ENCODE measurements at regions not wholly inside any gene's neighbourhood (a gene's known extent, or its start where the extent isn't known, plus 50 kb on each side); places are given as distances from the start of the nearest gene placed in this dataset.

DNA sequence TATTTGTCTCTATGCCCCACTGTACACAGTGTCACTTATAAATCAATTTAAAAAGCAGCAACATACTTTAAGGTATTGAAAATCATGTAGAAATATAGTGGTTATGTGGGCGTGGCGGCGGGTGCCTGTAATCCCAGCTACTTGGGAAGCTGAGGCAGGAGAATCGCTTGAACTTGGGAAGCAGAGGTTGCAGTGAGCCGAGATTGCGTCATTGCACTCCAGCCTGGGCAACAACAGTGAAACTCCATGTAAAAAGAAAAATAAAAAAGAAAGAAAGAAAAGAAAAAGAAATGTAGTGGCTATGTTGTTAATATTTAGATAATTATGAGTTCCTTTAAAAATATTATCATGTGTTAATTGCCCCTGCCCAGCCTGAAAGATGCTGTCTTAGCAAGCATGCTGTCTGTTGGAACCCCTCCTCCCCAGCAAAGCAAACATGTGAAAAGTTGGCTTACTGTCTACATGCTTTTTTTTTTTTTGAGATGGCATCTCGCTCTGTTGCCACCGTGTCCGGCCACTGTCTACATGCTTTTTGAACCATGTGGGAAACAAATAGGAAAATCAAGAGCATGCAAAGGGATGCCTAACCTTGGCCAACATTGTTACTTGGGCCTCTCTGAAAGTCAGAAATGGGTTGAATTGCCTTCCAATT lies 151.4 kb upstream of the TSHZ2 start:
- no peak overlapping the region for H3K4me3 ChIP-seq (replicated peaks in 1 of 3; ENCODE audit: insufficient read depth in 1 of 3, low read depth in 2 of 3, low read length in 3 of 3)
- intact Hi-C loops (cut with micrococcal nuclease; ENCODE audit: unreplicated experiment) (no loop called here), in situ Hi-C loops (cut with HindIII; ENCODE audit: extremely low pct_ligation_motif_present, low pct_unique_long_range_greater_than_20kb) (no loop called here)
- H3K4me2 ChIP-seq (ENCODE audit: low read depth, low read length), result no peak overlapping the region
- DNase-seq (ENCODE audit: low spot score) (no peak), FAIRE-seq (no peak), ATAC-seq (no peak)
- H3K36me3 ChIP-seq (replicated peaks in 1 of 2; ENCODE audit: control insufficient read depth in 1 of 2, insufficient read depth in 2 of 2, low read length in 2 of 2), result no peaks in the 10 kb centered on the region
- peaks cover 4% of the 10 kb centered on the region; the same call in 1 of the 2 replicates for H3K9me3 ChIP-seq (ENCODE audit: low read length)
- no peak overlapping the region for H3K27ac ChIP-seq (ENCODE audit: extremely low read length, insufficient read depth, low read length)
- no peaks in the 10 kb centered on the region for H4K20me1 ChIP-seq (ENCODE audit: insufficient read depth, low read length)
- no peak overlapping the region for H3K9ac ChIP-seq (ENCODE audit: insufficient read depth, low read depth, low read length)
- TF ChIP-seq SRSF1 (optimal IDR thresholded peaks at IDR 0.05; ENCODE audit: low read depth, low read length) (no peak), ATF7 (IDR thresholded peaks at IDR 0.05) (peak; percentile 86), ATF7 (CRISPR knock-in tag; IDR thresholded peaks at IDR 0.05) (no peak)
- no peak overlapping the region for H2AFZ ChIP-seq (ENCODE audit: low read length)
- no peaks in the 10 kb centered on the region for H3K4me1 ChIP-seq (ENCODE audit: insufficient read depth, low read length)
- 19% methylated on average over 9 of the region's 9 CpGs for WGBS (ENCODE audit: low lambda C conversion rate)
- CTCF ChIA-PET (ENCODE audit: low intra/inter-chr PET ratio, low total read pairs), result no interaction called here
- POLR2A ChIA-PET, result no interaction called here
- H3K27me3 ChIP-seq (ENCODE audit: control insufficient read depth in 1 of 2, insufficient read depth in 2 of 2, low read length in 2 of 2), result no peaks in the 10 kb centered on the region
- H3K79me2 ChIP-seq (ENCODE audit: insufficient read depth, low read length), result no peaks in the 10 kb centered on the region
- no TSS peak for BruUV-seq (replicated peaks)

DNA sequence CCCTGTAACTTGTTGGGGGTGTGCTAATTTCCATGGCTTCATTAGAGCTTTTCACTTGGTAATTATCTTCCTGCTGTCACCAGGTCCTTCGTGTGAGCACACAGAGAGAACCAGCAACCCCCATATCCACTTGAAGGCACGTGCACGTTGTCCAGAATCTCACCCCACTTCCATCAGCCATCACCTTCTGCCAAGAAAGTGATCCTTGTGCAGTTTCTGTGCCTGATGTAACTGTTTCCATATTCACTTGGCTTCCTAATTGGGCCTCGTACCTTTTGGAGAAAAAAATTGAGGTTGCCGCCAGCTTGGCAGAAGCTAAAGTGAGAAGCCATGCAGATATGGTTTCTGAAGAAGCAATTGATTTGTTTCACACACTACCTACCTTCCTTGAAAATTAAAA lies 153.7 kb upstream of the TSHZ2 start:
- Histone ChIP-seq H3K4me2 (ENCODE audit: low read depth, low read length) (no peak overlapping the region), H2AFZ (ENCODE audit: low read length) (no peak overlapping the region), H3K27me3 (ENCODE audit: control insufficient read depth in 1 of 2, insufficient read depth in 2 of 2, low read length in 2 of 2) (no peaks in the 10 kb centered on the region), H4K20me1 (ENCODE audit: insufficient read depth, low read length) (no peaks in the 10 kb centered on the region), H3K9me3 (ENCODE audit: low read length) (peaks cover 4% of the 10 kb centered on the region; the same call in 1 of the 2 replicates), H3K27ac (ENCODE audit: extremely low read length, insufficient read depth, low read length) (no peak overlapping the region), H3K4me1 (ENCODE audit: insufficient read depth, low read length) (no peaks in the 10 kb centered on the region), H3K36me3 (replicated peaks in 1 of 2; ENCODE audit: control insufficient read depth in 1 of 2, insufficient read depth in 2 of 2, low read length in 2 of 2) (no peaks in the 10 kb centered on the region), H3K9ac (ENCODE audit: insufficient read depth, low read depth, low read length) (no peak overlapping the region), H3K4me3 (replicated peaks in 1 of 3; ENCODE audit: insufficient read depth in 1 of 3, low read depth in 2 of 3, low read length in 3 of 3) (no peak overlapping the region), H3K79me2 (ENCODE audit: insufficient read depth, low read length) (no peaks in the 10 kb centered on the region)
- ChIA-PET POLR2A (no interaction called here), CTCF (ENCODE audit: low intra/inter-chr PET ratio, low total read pairs) (no interaction called here)
- in situ Hi-C loops (cut with HindIII; ENCODE audit: extremely low pct_ligation_motif_present, low pct_unique_long_range_greater_than_20kb), result no loop called here
- DNase-seq (ENCODE audit: low spot score) (no peak), ATAC-seq (no peak), FAIRE-seq (no peak)
- intact Hi-C loops (cut with micrococcal nuclease; ENCODE audit: unreplicated experiment), result no loop called here
- BruUV-seq (replicated peaks), result no TSS peak
- 32% methylated on average over 5 of the region's 5 CpGs for WGBS (ENCODE audit: low lambda C conversion rate)
- no peak for TF ChIP-seq CBX2 (IDR thresholded peaks at IDR 0.05; ENCODE audit: low read depth, low read length)
- no peak for TF ChIP-seq CBX2 (CRISPR knock-in tag; IDR thresholded peaks at IDR 0.05; ENCODE audit: low read depth)
- TF ChIP-seq ZNF33B (CRISPR knock-in tag; IDR thresholded peaks at IDR 0.05), result no peak
- TF ChIP-seq KAT2B (IDR thresholded peaks at IDR 0.05; ENCODE audit: borderline replicate concordance, low read depth, low read length), result no peak
- no peak for TF ChIP-seq ZBTB8A (CRISPR knock-in tag; IDR thresholded peaks at IDR 0.05; ENCODE audit: borderline replicate concordance, low read depth)
- no peak for TF ChIP-seq MEIS2 (CRISPR knock-in tag; IDR thresholded peaks at IDR 0.05)
- TF ChIP-seq, protein P1, sequence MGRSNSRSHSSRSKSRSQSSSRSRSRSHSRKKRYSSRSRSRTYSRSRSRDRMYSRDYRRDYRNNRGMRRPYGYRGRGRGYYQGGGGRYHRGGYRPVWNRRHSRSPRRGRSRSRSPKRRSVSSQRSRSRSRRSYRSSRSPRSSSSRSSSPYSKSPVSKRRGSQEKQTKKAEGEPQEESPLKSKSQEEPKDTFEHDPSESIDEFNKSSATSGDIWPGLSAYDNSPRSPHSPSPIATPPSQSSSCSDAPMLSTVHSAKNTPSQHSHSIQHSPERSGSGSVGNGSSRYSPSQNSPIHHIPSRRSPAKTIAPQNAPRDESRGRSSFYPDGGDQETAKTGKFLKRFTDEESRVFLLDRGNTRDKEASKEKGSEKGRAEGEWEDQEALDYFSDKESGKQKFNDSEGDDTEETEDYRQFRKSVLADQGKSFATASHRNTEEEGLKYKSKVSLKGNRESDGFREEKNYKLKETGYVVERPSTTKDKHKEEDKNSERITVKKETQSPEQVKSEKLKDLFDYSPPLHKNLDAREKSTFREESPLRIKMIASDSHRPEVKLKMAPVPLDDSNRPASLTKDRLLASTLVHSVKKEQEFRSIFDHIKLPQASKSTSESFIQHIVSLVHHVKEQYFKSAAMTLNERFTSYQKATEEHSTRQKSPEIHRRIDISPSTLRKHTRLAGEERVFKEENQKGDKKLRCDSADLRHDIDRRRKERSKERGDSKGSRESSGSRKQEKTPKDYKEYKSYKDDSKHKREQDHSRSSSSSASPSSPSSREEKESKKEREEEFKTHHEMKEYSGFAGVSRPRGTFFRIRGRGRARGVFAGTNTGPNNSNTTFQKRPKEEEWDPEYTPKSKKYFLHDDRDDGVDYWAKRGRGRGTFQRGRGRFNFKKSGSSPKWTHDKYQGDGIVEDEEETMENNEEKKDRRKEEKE (IDR thresholded peaks at IDR 0.05), result no peak
- TF ChIP-seq, protein P2, sequence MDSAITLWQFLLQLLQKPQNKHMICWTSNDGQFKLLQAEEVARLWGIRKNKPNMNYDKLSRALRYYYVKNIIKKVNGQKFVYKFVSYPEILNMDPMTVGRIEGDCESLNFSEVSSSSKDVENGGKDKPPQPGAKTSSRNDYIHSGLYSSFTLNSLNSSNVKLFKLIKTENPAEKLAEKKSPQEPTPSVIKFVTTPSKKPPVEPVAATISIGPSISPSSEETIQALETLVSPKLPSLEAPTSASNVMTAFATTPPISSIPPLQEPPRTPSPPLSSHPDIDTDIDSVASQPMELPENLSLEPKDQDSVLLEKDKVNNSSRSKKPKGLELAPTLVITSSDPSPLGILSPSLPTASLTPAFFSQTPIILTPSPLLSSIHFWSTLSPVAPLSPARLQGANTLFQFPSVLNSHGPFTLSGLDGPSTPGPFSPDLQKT (CRISPR knock-in tag; IDR thresholded peaks at IDR 0.05; ENCODE audit: borderline replicate concordance), result no peak
- no peak for TF ChIP-seq ZSCAN22 (CRISPR knock-in tag; IDR thresholded peaks at IDR 0.05)
- no peak for TF ChIP-seq MTF1 (CRISPR knock-in tag; IDR thresholded peaks at IDR 0.05)
